ENCODE measurements at regions not wholly inside any gene's neighbourhood (a gene's known extent, or its start where the extent isn't known, plus 50 kb on each side); places are given as distances from the start of the nearest gene placed in this dataset.

- no peak for TF ChIP-seq CREB1 (IDR thresholded peaks at IDR 0.05; ENCODE audit: low read depth)
- TF ChIP-seq MAX (IDR thresholded peaks at IDR 0.05): no peak
- TF ChIP-seq EP300 (IDR thresholded peaks at IDR 0.05; ENCODE audit: borderline replicate concordance): no peak
- no peak for TF ChIP-seq RAD21 (IDR thresholded peaks at IDR 0.05; ENCODE audit: low read depth)
- TF ChIP-seq TAF1 (IDR thresholded peaks at IDR 0.05; ENCODE audit: low read depth): no peak
- TF ChIP-seq REST (IDR thresholded peaks at IDR 0.05; ENCODE audit: low read depth): no peak
- TF ChIP-seq ZBTB7A (IDR thresholded peaks at IDR 0.05; ENCODE audit: low read depth): no peak
- TF ChIP-seq CEBPB (IDR thresholded peaks at IDR 0.05): no peak
- no peak for TF ChIP-seq USF1 (IDR thresholded peaks at IDR 0.05)
- no peak for TF ChIP-seq NFIC (IDR thresholded peaks at IDR 0.05)
- no peak for TF ChIP-seq YY1 (IDR thresholded peaks at IDR 0.05; ENCODE audit: low read depth)
These were observed 161.0 kb downstream of the SLC28A3 start for GRCh38 chr9:84179531-84179930.
